Natural killer cell (primary cell): ENCODE measurements at regions not wholly inside any gene's neighbourhood (a gene's known extent, or its start where the extent isn't known, plus 50 kb on each side); places are given as distances from the start of the nearest gene placed in this dataset.
A peak's percentile ranks its signal among the peaks of the same experiment; 100 is the strongest.

ENCODE experiments used
- ATAC-seq, 3 donors: fragments of 150-1000 bp in 2 of 3; fragments of 200-7000 bp in 1 of 3; cut with Tn5 transposase; 1 replicate in 1 of 3; 2 replicates in 2 of 3; pipeline ENCODE4 v1.10.0; 2021; ENCODE audit warnings: mild to moderate bottlenecking in 2 of 3, moderate library complexity in 2 of 3
- DNase-seq, 2 donors: peaks; one replicate each; pipeline versions ENCODE4 v3.0.0 to v3.0.0-alpha.2; 2013 to 2021; ENCODE audit warnings: mixed read lengths in 1 of 2
- H3K27ac ChIP-seq: one replicate; pipeline ENCODE4 v1.5.1; 2013; ENCODE audit warnings: mild to moderate bottlenecking, low read length
- H3K27me3 ChIP-seq: one replicate; pipeline ENCODE4 v1.6.1; 2013; ENCODE audit warnings: low read length; ENCODE audit not compliant: control insufficient read depth, insufficient read depth
- H3K36me3 ChIP-seq: one replicate; pipeline ENCODE4 v1.6.1; 2013; ENCODE audit warnings: low read length; ENCODE audit not compliant: control insufficient read depth, insufficient read depth
- H3K4me1 ChIP-seq: one replicate; pipeline ENCODE4 v1.6.1; 2013; ENCODE audit warnings: low read length; ENCODE audit not compliant: control insufficient read depth, insufficient read depth
- H3K4me3 ChIP-seq: one replicate; pipeline ENCODE4 v1.5.1; 2013; ENCODE audit warnings: low read length
- H3K9me3 ChIP-seq: one replicate; pipeline ENCODE4 v1.6.1; 2013; ENCODE audit warnings: low read length; ENCODE audit not compliant: control insufficient read depth, insufficient read depth
- H3K27ac Mint-ChIP-seq, 2 donors: one replicate each; pipeline ENCODE4 v1.8.0; 2022; ENCODE audit warnings: mild to moderate bottlenecking in 2 of 2, mixed read lengths in 2 of 2, moderate library complexity in 1 of 2
- H3K27me3 Mint-ChIP-seq, 2 donors: one replicate each; pipeline ENCODE4 v1.8.0; 2022; ENCODE audit warnings: low read depth in 2 of 2, mixed read lengths in 2 of 2
- H3K36me3 Mint-ChIP-seq: one replicate; pipeline ENCODE4 v1.8.0; 2022; ENCODE audit warnings: mixed read lengths
- H3K4me1 Mint-ChIP-seq, 2 donors: one replicate each; pipeline ENCODE4 v1.8.0; 2022; ENCODE audit warnings: mixed read lengths in 2 of 2
- H3K4me3 Mint-ChIP-seq: one replicate; pipeline ENCODE4 v1.8.0; 2022; ENCODE audit warnings: mild to moderate bottlenecking, moderate library complexity, mixed read lengths
- H3K9me3 Mint-ChIP-seq, 2 donors: one replicate each; pipeline ENCODE4 v1.8.0; 2022; ENCODE audit warnings: mixed read lengths in 2 of 2
- WGBS: methylation state at CpG from one replicate; pipeline ENCODE4 v1.1.7; 2013; ENCODE audit warnings: missing lambda C conversion rate; ENCODE audit not compliant: insufficient coverage; 5-methylcytosine and 5-hydroxymethylcytosine counted together
- intact Hi-C: fragments of 100-400 bp; cut with micrococcal nuclease; formaldehyde crosslinking; loops from one replicate; pipeline ENCODE4 v1.14.2; 2022
- TF ChIP-seq, protein P1 (sequence below): fragments of 200-600 bp; IDR thresholded peaks from one replicate; pipeline ENCODE4 v1.8.0; 2022; ENCODE audit warnings: antibody characterized with exemption

DNA sequence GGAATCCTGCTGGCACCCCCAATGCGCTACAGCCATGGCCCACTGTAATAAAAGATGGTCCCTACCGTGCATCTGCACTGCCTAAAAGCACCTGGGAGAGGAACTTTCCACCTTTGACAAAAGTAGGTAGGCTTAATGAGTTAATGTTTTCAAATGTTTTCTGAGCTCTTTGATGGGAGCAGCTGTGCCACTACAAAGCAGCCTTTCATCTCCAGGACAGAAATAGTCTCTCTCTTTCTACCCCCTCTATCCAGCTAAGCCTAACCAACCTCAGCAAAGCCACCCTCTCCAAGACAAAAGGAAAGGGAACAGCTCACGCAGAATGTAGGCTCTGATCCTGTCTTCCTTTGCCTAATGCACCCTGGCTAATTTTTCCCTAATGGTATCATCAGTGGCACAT is 560.2 kb downstream of the UQCRFS1 start:
- peaks cover 4% of the 10 kb centered on the region for H3K9me3 ChIP-seq
- H3K27me3 ChIP-seq, result no peaks in the 10 kb centered on the region
- no peaks in the 10 kb centered on the region for H3K4me1 ChIP-seq
- Mint-ChIP-seq H3K9me3 (no peaks in the 10 kb centered on the region), H3K36me3 (peaks cover 6% of the 10 kb centered on the region), H3K27ac (no peak overlapping the region), H3K4me3 (no peak overlapping the region), H3K27me3 (peaks cover 15 to 31% of the 10 kb centered on the region in 2 donors), H3K4me1 (no peaks in the 10 kb centered on the region)
- DNase-seq (no peak), ATAC-seq (no peak)
- 81% methylated on average over 3 of the region's 3 CpGs for WGBS
- no peaks in the 10 kb centered on the region for H3K36me3 ChIP-seq
- no peak overlapping the region for H3K4me3 ChIP-seq
- H3K27ac ChIP-seq, result no peak overlapping the region
- TF ChIP-seq, protein P1, sequence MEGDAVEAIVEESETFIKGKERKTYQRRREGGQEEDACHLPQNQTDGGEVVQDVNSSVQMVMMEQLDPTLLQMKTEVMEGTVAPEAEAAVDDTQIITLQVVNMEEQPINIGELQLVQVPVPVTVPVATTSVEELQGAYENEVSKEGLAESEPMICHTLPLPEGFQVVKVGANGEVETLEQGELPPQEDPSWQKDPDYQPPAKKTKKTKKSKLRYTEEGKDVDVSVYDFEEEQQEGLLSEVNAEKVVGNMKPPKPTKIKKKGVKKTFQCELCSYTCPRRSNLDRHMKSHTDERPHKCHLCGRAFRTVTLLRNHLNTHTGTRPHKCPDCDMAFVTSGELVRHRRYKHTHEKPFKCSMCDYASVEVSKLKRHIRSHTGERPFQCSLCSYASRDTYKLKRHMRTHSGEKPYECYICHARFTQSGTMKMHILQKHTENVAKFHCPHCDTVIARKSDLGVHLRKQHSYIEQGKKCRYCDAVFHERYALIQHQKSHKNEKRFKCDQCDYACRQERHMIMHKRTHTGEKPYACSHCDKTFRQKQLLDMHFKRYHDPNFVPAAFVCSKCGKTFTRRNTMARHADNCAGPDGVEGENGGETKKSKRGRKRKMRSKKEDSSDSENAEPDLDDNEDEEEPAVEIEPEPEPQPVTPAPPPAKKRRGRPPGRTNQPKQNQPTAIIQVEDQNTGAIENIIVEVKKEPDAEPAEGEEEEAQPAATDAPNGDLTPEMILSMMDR, result no peak
- intact Hi-C loops, result no loop called here

GRCh38 chr19:28646629-28647028 is 566.3 kb downstream of the UQCRFS1 start:
- H3K27me3 Mint-ChIP-seq, result peaks cover 11 to 12% of the 10 kb centered on the region in 2 donors
- H3K27ac Mint-ChIP-seq, result no peak overlapping the region
- Histone ChIP-seq H3K36me3 (no peaks in the 10 kb centered on the region), H3K4me1 (no peaks in the 10 kb centered on the region), H3K27me3 (no peaks in the 10 kb centered on the region), H3K9me3 (no peaks in the 10 kb centered on the region), H3K27ac (no peak overlapping the region), H3K4me3 (no peak overlapping the region)
- H3K4me3 Mint-ChIP-seq, result no peak overlapping the region
- no peaks in the 10 kb centered on the region for H3K9me3 Mint-ChIP-seq
- DNase-seq (no peak), ATAC-seq (peak in 1 of 3 donors; percentile 22)
- intact Hi-C loops, result no loop called here
- peaks cover 0 to 6% of the 10 kb centered on the region in 2 donors for H3K4me1 Mint-ChIP-seq
- WGBS, result 59% methylated on average over 5 of the region's 6 CpGs
- TF ChIP-seq, protein P1, result no peak
- H3K36me3 Mint-ChIP-seq, result no peaks in the 10 kb centered on the region

GRCh38 chr19:28644169-28644775 is 568.7 kb downstream of the UQCRFS1 start:
- no peak overlapping the region for H3K27ac ChIP-seq
- no peaks in the 10 kb centered on the region for H3K4me1 ChIP-seq
- Mint-ChIP-seq H3K4me1 (peaks cover 0 to 6% of the 10 kb centered on the region in 2 donors), H3K27ac (no peak overlapping the region), H3K9me3 (no peaks in the 10 kb centered on the region), H3K27me3 (peaks cover 0 to 6% of the 10 kb centered on the region in 2 donors), H3K4me3 (no peak overlapping the region), H3K36me3 (no peaks in the 10 kb centered on the region)
- no peaks in the 10 kb centered on the region for H3K27me3 ChIP-seq
- no peaks in the 10 kb centered on the region for H3K9me3 ChIP-seq
- TF ChIP-seq, protein P1, result no peak
- intact Hi-C loops, result no loop called here
- no peak for DNase-seq
- no peak for ATAC-seq
- H3K4me3 ChIP-seq, result no peak overlapping the region
- WGBS, result 37% methylated on average over 3 of the region's 4 CpGs
- H3K36me3 ChIP-seq, result no peaks in the 10 kb centered on the region
